ENCODE measurements at regions not wholly inside any gene's neighbourhood (a gene's known extent, or its start where the extent isn't known, plus 50 kb on each side); places are given as distances from the start of the nearest gene placed in this dataset.

DNA sequence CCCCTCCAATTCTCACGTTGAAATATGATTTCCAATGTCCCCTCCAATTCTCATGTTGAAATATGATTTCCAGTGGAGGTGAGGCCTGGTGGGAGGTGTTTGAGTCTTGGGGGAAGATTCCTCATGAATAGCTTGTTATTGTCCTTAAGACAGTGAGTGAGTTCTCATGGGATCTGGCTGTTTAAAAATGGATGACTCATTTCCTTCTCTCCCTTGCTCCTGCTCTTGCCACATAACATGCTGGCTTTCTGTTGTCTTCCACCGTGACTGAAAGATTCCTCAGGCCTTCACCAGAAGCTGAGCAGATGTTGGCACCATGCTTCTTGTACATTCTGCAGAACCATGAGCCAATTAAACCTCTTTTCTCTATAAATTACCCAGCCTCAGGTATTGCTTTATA, 346.8 kb upstream of the TECRL start:
- no peak overlapping the region for H3K4me3 ChIP-seq (ENCODE audit: control extremely low read depth in 1 of 5, extremely low read depth in 1 of 5, insufficient read depth in 1 of 5, low read depth in 2 of 5, low read length in 4 of 5)
- no peaks in the 10 kb centered on the region for H4K20me1 ChIP-seq (ENCODE audit: control insufficient read depth, insufficient read depth, low read length, poor library complexity, severe bottlenecking)
- peaks cover 0 to 9% (median 0%) of the 10 kb centered on the region in 3 donors for H3K9me3 ChIP-seq (ENCODE audit: control extremely low read depth in 1 of 3, control insufficient read depth in 2 of 3, insufficient read depth in 1 of 3, low read length in 2 of 3)
- ChIA-PET CTCF (no interaction called here), POLR2A (no interaction called here)
- H3K4me1 ChIP-seq (ENCODE audit: control insufficient read depth in 2 of 2, insufficient read depth in 2 of 2, low read length in 2 of 2): no peaks in the 10 kb centered on the region
- Mint-ChIP-seq H3K27ac (no peak overlapping the region), H3K4me3 (no peak overlapping the region), H3K27me3 (no peaks in the 10 kb centered on the region), H3K4me1 (no peaks in the 10 kb centered on the region), H3K9me3 (ENCODE audit: insufficient read depth) (peaks cover 9% of the 10 kb centered on the region)
- no peaks in the 10 kb centered on the region for H3K36me3 ChIP-seq (replicated peaks in 1 of 2; ENCODE audit: control extremely low read depth in 1 of 2, control insufficient read depth in 1 of 2, extremely low read depth in 1 of 2, insufficient read depth in 2 of 2, low read length in 1 of 2)
- no peak overlapping the region for H3K9ac ChIP-seq (ENCODE audit: low read length)
- WGBS (ENCODE audit: insufficient coverage): no CpG with 5 or more reads among the region's 2 CpGs
- intact Hi-C loops (cut with micrococcal nuclease): no loop called here
- no peak overlapping the region for H3K4me2 ChIP-seq (replicated peaks; ENCODE audit: low read depth, low read length, poor library complexity, severe bottlenecking)
- H3K27ac ChIP-seq (ENCODE audit: low read length in 2 of 2): no peak overlapping the region
- DNase-seq (no peak), ATAC-seq (ENCODE audit: low read depth) (no peak)
- TF ChIP-seq, protein P1, sequence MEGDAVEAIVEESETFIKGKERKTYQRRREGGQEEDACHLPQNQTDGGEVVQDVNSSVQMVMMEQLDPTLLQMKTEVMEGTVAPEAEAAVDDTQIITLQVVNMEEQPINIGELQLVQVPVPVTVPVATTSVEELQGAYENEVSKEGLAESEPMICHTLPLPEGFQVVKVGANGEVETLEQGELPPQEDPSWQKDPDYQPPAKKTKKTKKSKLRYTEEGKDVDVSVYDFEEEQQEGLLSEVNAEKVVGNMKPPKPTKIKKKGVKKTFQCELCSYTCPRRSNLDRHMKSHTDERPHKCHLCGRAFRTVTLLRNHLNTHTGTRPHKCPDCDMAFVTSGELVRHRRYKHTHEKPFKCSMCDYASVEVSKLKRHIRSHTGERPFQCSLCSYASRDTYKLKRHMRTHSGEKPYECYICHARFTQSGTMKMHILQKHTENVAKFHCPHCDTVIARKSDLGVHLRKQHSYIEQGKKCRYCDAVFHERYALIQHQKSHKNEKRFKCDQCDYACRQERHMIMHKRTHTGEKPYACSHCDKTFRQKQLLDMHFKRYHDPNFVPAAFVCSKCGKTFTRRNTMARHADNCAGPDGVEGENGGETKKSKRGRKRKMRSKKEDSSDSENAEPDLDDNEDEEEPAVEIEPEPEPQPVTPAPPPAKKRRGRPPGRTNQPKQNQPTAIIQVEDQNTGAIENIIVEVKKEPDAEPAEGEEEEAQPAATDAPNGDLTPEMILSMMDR (IDR thresholded peaks at IDR 0.05): no peak
- no peak for TF ChIP-seq EZH2 (IDR thresholded peaks at IDR 0.05; ENCODE audit: borderline replicate concordance, insufficient read depth, low read depth, low read length, poor library complexity, severe bottlenecking)
- no peaks in the 10 kb centered on the region for H3K79me2 ChIP-seq (ENCODE audit: control insufficient read depth, insufficient read depth, low read length)
- H3K27me3 ChIP-seq (replicated peaks in 1 of 4; ENCODE audit: control extremely low read depth in 1 of 4, control insufficient read depth in 3 of 4, insufficient read depth in 4 of 4, low read length in 3 of 4): no peaks in the 10 kb centered on the region
- no peak overlapping the region for H2AFZ ChIP-seq (ENCODE audit: insufficient read depth, low read depth, low read length, poor library complexity, severe bottlenecking)

DNA sequence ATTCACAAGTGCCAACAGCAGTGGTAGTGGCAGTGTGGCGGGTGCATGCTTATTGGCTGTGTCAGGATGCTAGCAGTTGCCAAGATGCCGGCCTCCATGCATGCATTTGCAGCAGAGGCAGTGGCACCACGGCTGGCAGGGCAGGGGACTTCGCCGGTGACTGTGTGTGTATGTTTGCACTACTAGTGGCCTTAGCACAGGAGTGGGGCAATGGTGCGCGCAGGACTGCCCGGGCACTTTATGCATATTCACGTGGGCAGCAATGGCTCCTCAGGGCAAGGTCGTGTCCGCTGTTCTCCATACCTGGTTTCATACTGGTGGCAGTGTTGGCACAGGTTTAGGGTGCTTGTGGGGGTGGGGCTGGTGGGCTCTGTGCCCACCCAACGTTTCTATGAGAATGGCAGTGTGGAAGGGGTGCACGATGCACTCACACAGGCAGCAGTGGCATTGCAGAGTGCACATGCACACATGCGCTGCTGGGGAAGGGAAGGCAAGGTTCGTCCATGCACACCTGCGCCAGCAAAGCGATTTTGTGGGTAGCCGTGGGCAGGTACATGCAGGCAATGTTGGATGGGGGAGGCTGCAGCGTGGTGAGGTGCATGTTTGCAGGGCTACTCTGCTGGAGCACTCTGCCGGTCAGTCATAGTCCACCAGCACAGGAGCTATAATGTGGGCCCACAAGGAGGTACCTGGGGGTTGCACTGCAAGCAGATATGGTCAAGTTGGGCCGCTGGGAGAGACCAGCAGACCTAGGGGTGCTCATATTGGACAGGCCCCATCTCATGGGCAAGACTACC, 338.9 kb upstream of the TECRL start:
- Histone ChIP-seq H3K4me3 (ENCODE audit: control extremely low read depth in 1 of 5, extremely low read depth in 1 of 5, insufficient read depth in 1 of 5, low read depth in 2 of 5, low read length in 4 of 5) (no peak overlapping the region), H3K9ac (ENCODE audit: low read length) (no peak overlapping the region), H2AFZ (ENCODE audit: insufficient read depth, low read depth, low read length, poor library complexity, severe bottlenecking) (no peak overlapping the region), H3K4me1 (ENCODE audit: control insufficient read depth in 2 of 2, insufficient read depth in 2 of 2, low read length in 2 of 2) (no peaks in the 10 kb centered on the region), H3K4me2 (replicated peaks; ENCODE audit: low read depth, low read length, poor library complexity, severe bottlenecking) (no peak overlapping the region), H3K79me2 (ENCODE audit: control insufficient read depth, insufficient read depth, low read length) (no peaks in the 10 kb centered on the region), H3K27ac (ENCODE audit: low read length in 2 of 2) (no peak overlapping the region), H3K27me3 (replicated peaks in 1 of 4; ENCODE audit: control extremely low read depth in 1 of 4, control insufficient read depth in 3 of 4, insufficient read depth in 4 of 4, low read length in 3 of 4) (no peaks in the 10 kb centered on the region), H3K9me3 (ENCODE audit: control extremely low read depth in 1 of 3, control insufficient read depth in 2 of 3, insufficient read depth in 1 of 3, low read length in 2 of 3) (peaks cover 0 to 14% (median 0%) of the 10 kb centered on the region in 3 donors), H3K36me3 (replicated peaks in 1 of 2; ENCODE audit: control extremely low read depth in 1 of 2, control insufficient read depth in 1 of 2, extremely low read depth in 1 of 2, insufficient read depth in 2 of 2, low read length in 1 of 2) (no peaks in the 10 kb centered on the region), H4K20me1 (ENCODE audit: control insufficient read depth, insufficient read depth, low read length, poor library complexity, severe bottlenecking) (no peaks in the 10 kb centered on the region)
- Mint-ChIP-seq H3K27ac (no peak overlapping the region), H3K4me3 (no peak overlapping the region), H3K27me3 (no peaks in the 10 kb centered on the region), H3K9me3 (ENCODE audit: insufficient read depth) (peaks cover 11% of the 10 kb centered on the region), H3K4me1 (no peaks in the 10 kb centered on the region)
- 90% methylated on average over 21 of the region's 21 CpGs for WGBS (ENCODE audit: insufficient coverage)
- intact Hi-C loops (cut with micrococcal nuclease): no loop called here
- DNase-seq: peak; percentile 2
- TF ChIP-seq, protein P1 (IDR thresholded peaks at IDR 0.05): no peak
- TF ChIP-seq EZH2 (IDR thresholded peaks at IDR 0.05; ENCODE audit: borderline replicate concordance, insufficient read depth, low read depth, low read length, poor library complexity, severe bottlenecking): no peak
- CTCF ChIA-PET: no interaction called here
- ATAC-seq (ENCODE audit: low read depth): no peak
- POLR2A ChIA-PET: no interaction called here

Measured in B cell (primary cell).